HEK293 (cell line): ENCODE measurements at regions not wholly inside any gene's neighbourhood (a gene's known extent, or its start where the extent isn't known, plus 50 kb on each side); places are given as distances from the start of the nearest gene placed in this dataset.

ENCODE experiments used
- CTCF ChIA-PET: fragments of 350-600 bp; formaldehyde crosslinking; extraction: SDS; loops from one replicate; lab custom pipeline; 2021; ENCODE audit warnings: antibody characterized with exemption; lab: Yijun Ruan, JAX
- POLR2A ChIA-PET: fragments of 300-600 bp; formaldehyde crosslinking; extraction: SDS; loops from one replicate; lab custom pipeline; 2020; ENCODE audit warnings: antibody characterized with exemption, inconsistent platforms; lab: Yijun Ruan, JAX
- H3K27ac ChIP-seq: fragments of 200-500 bp; sonication (Bioruptor generic); 2 replicates; pipeline ENCODE4 v1.5.1; 2014; ENCODE audit warnings: low read depth, low read length, control low read depth, inconsistent platforms; ENCODE audit errors: extremely low read depth
- H3K36me3 ChIP-seq, 2 experiments: fragments of 200-500 bp in 1 of 2; sonication (Bioruptor generic) in 1 of 2; 1 replicate in 1 of 2; 2 replicates in 1 of 2; pipeline ENCODE4 v1.5.1; 2014 to 2017; ENCODE audit warnings: inconsistent platforms in 2 of 2, low read length in 2 of 2; ENCODE audit not compliant: control insufficient read depth in 2 of 2, insufficient read depth in 1 of 2
- H3K4me1 ChIP-seq: fragments of 200-500 bp; sonication (Bioruptor generic); 2 replicates; pipeline ENCODE4 v1.5.1; 2014; ENCODE audit warnings: mild to moderate bottlenecking, low read length, inconsistent platforms; ENCODE audit not compliant: control insufficient read depth, insufficient read depth
- H3K4me3 ChIP-seq: 2 replicates; pipeline ENCODE4 v1.5.1; 2011; ENCODE audit warnings: low read depth, mild to moderate bottlenecking, control low read depth, low read length, moderate library complexity
- H3K9me3 ChIP-seq: fragments of 200-500 bp; sonication (Bioruptor generic); 2 replicates; pipeline ENCODE4 v1.5.1; 2014; ENCODE audit warnings: low read depth, low read length, inconsistent platforms; ENCODE audit not compliant: control insufficient read depth, insufficient read depth
- GLI2 ChIP-seq: fragments of 450-650 bp; formaldehyde crosslinking; IDR thresholded peaks from 2 replicates; pipeline ENCODE4; 2017; ENCODE audit warnings: missing biosample characterization, missing genetic modification characterization, low read depth, borderline replicate concordance
- GLI4 ChIP-seq: fragments of 450-650 bp; formaldehyde crosslinking; IDR thresholded peaks from 2 replicates; pipeline ENCODE4 v1.5.1; 2016; ENCODE audit warnings: missing biosample characterization, missing genetic modification characterization
- KLF1 ChIP-seq: fragments of 450-650 bp; formaldehyde crosslinking; IDR thresholded peaks from 2 replicates; pipeline ENCODE4 v1.5.1; 2016; ENCODE audit warnings: missing biosample characterization, missing genetic modification characterization
- KLF8 ChIP-seq: fragments of 450-650 bp; formaldehyde crosslinking; IDR thresholded peaks from 2 replicates; pipeline ENCODE4 v1.5.1; 2016; ENCODE audit warnings: missing biosample characterization, missing genetic modification characterization
- OVOL3 ChIP-seq: fragments of 450-650 bp; formaldehyde crosslinking; IDR thresholded peaks from 2 replicates; pipeline ENCODE4 v1.5.1; 2016; ENCODE audit warnings: missing biosample characterization, missing genetic modification characterization
- SETDB1 ChIP-seq: IDR thresholded peaks from one replicate; pipeline ENCODE4 v1.6.1; 2017; ENCODE audit warnings: mild to moderate bottlenecking, low read length, moderate library complexity, mixed read lengths; ENCODE audit not compliant: insufficient read length
- TCF7L2 ChIP-seq: IDR thresholded peaks from 2 replicates; pipeline ENCODE4 v1.6.1; 2011; ENCODE audit warnings: low read depth, mild to moderate bottlenecking, inconsistent platforms, low read length, moderate library complexity, borderline replicate concordance
- ZFP69B ChIP-seq: fragments of 450-650 bp; formaldehyde crosslinking; IDR thresholded peaks from 2 replicates; pipeline ENCODE4 v1.5.1; 2016; ENCODE audit warnings: missing biosample characterization, missing genetic modification characterization
- ZNF157 ChIP-seq: fragments of 450-650 bp; formaldehyde crosslinking; IDR thresholded peaks from 2 replicates; pipeline ENCODE4 v1.5.1; 2016; ENCODE audit warnings: missing biosample characterization, missing genetic modification characterization
- ZNF174 ChIP-seq: fragments of 450-650 bp; formaldehyde crosslinking; IDR thresholded peaks from 2 replicates; pipeline ENCODE4 v1.5.0; 2017; ENCODE audit warnings: missing biosample characterization, mild to moderate bottlenecking, missing genetic modification characterization
- ZNF19 ChIP-seq: fragments of 450-650 bp; formaldehyde crosslinking; IDR thresholded peaks from 2 replicates; pipeline ENCODE4; 2016; ENCODE audit warnings: missing biosample characterization, missing genetic modification characterization, low read depth
- ZNF214 ChIP-seq: fragments of 450-650 bp; formaldehyde crosslinking; IDR thresholded peaks from 2 replicates; pipeline ENCODE4 v1.5.1; 2017; ENCODE audit warnings: missing biosample characterization, mild to moderate bottlenecking, missing genetic modification characterization, borderline replicate concordance
- ZNF221 ChIP-seq: fragments of 450-650 bp; formaldehyde crosslinking; IDR thresholded peaks from 2 replicates; pipeline ENCODE4 v1.5.1; 2017; ENCODE audit warnings: missing biosample characterization, missing genetic modification characterization, borderline replicate concordance
- ZNF280C ChIP-seq: fragments of 450-650 bp; formaldehyde crosslinking; IDR thresholded peaks from 2 replicates; pipeline ENCODE4 v1.5.1; 2016; ENCODE audit warnings: missing biosample characterization, missing genetic modification characterization
- ZNF341 ChIP-seq: fragments of 450-650 bp; formaldehyde crosslinking; IDR thresholded peaks from 2 replicates; pipeline ENCODE4; 2016; ENCODE audit warnings: low read depth, missing biosample characterization, missing genetic modification characterization
- ZNF354C ChIP-seq: fragments of 450-650 bp; formaldehyde crosslinking; IDR thresholded peaks from 2 replicates; pipeline ENCODE4 v1.5.1; 2016; ENCODE audit warnings: missing biosample characterization, missing genetic modification characterization, low read depth, borderline replicate concordance
- ZNF366 ChIP-seq: fragments of 450-650 bp; formaldehyde crosslinking; conservative IDR thresholded peaks from 2 replicates; pipeline ENCODE4 v1.5.1; 2016; ENCODE audit warnings: missing biosample characterization, missing genetic modification characterization
- ZNF473 ChIP-seq: fragments of 450-650 bp; formaldehyde crosslinking; IDR thresholded peaks from 2 replicates; pipeline ENCODE4 v1.5.1; 2017; ENCODE audit warnings: missing biosample characterization, missing genetic modification characterization
- ZNF544 ChIP-seq: fragments of 450-650 bp; formaldehyde crosslinking; IDR thresholded peaks from 2 replicates; pipeline ENCODE4 v1.5.0; 2017; ENCODE audit warnings: missing biosample characterization, missing genetic modification characterization
- ZNF585B ChIP-seq: fragments of 450-650 bp; formaldehyde crosslinking; IDR thresholded peaks from 2 replicates; pipeline ENCODE4 v1.5.1; 2016; ENCODE audit warnings: missing biosample characterization, missing genetic modification characterization
- ZNF677 ChIP-seq: fragments of 450-650 bp; IDR thresholded peaks from 2 replicates; pipeline ENCODE4 v1.5.0; 2018; ENCODE audit warnings: missing biosample characterization, mild to moderate bottlenecking, missing genetic modification characterization, moderate library complexity
- ZNF707 ChIP-seq: fragments of 450-650 bp; formaldehyde crosslinking; IDR thresholded peaks from 2 replicates; pipeline ENCODE4 v1.5.1; 2016; ENCODE audit warnings: missing biosample characterization, missing genetic modification characterization
- ZSCAN23 ChIP-seq: fragments of 450-650 bp; formaldehyde crosslinking; IDR thresholded peaks from 2 replicates; pipeline ENCODE4 v1.5.1; 2016; ENCODE audit warnings: missing biosample characterization, missing genetic modification characterization

- Histone ChIP-seq H3K4me1 (no peaks in the 10 kb centered on the region), H3K9me3 (no peaks in the 10 kb centered on the region), H3K36me3 (no peaks in the 10 kb centered on the region), H3K4me3 (no peak overlapping the region), H3K27ac (no peak overlapping the region)
- POLR2A ChIA-PET, result no interaction called here
- CTCF ChIA-PET, result interaction anchor here (0.6 to 1.2 kb wide), 3 partner anchors 147 to 382 kb away, joined by 3 to 5 read pairs (median 4); no protein-coding TSS in a partner anchor
- TF ChIP-seq KLF8 (tag by site-specific recombination), result no peak
- TF ChIP-seq GLI2 (tag by site-specific recombination), result no peak
- TF ChIP-seq ZNF366 (tag by site-specific recombination), result no peak
- TF ChIP-seq ZFP69B (tag by site-specific recombination), result no peak
- no peak for TF ChIP-seq ZNF341
- no peak for TF ChIP-seq ZNF544 (tag by site-specific recombination)
- TF ChIP-seq ZNF174 (tag by site-specific recombination), result no peak
These were observed 71.3 kb upstream of the PPM1B start for GRCh38 chr2:44097322-44097907.

GRCh38 chr2:44098050-44098449, 70.6 kb upstream of the PPM1B start:
- H3K4me1 ChIP-seq, result no peaks in the 10 kb centered on the region
- POLR2A ChIA-PET, result no interaction called here
- no peaks in the 10 kb centered on the region for H3K36me3 ChIP-seq
- no peaks in the 10 kb centered on the region for H3K9me3 ChIP-seq
- no peak for TF ChIP-seq ZNF280C (tag by site-specific recombination)
- TF ChIP-seq ZNF473 (tag by site-specific recombination), result no peak
- no peak for TF ChIP-seq ZNF707 (tag by site-specific recombination)
- no peak for TF ChIP-seq ZSCAN23 (tag by site-specific recombination)
- CTCF ChIA-PET, result interaction anchor here (0.6 to 1.2 kb wide), 4 partner anchors 11 to 381 kb away, joined by 3 to 5 read pairs (median 4); no protein-coding TSS in a partner anchor
- no peak overlapping the region for H3K4me3 ChIP-seq
- H3K27ac ChIP-seq, result no peak overlapping the region

GRCh38 chr2:44098891-44099290, 69.8 kb upstream of the PPM1B start:
- Histone ChIP-seq H3K36me3 (no peaks in the 10 kb centered on the region), H3K4me3 (no peak overlapping the region), H3K4me1 (no peaks in the 10 kb centered on the region), H3K27ac (no peak overlapping the region), H3K9me3 (no peaks in the 10 kb centered on the region)
- POLR2A ChIA-PET, result no interaction called here
- CTCF ChIA-PET, result interaction anchor here (1.2 kb wide), 1 partner anchor 12 kb away, joined by 5 read pairs; no protein-coding TSS in a partner anchor
- no peak for TF ChIP-seq ZNF677 (tag by site-specific recombination)
- TF ChIP-seq ZNF221 (tag by site-specific recombination), result no peak
- no peak for TF ChIP-seq SETDB1
- TF ChIP-seq OVOL3 (tag by site-specific recombination), result no peak
- TF ChIP-seq ZNF366 (tag by site-specific recombination), result no peak
- no peak for TF ChIP-seq ZNF19 (tag by site-specific recombination)
- no peak for TF ChIP-seq ZNF214
- no peak for TF ChIP-seq KLF8 (tag by site-specific recombination)
- TF ChIP-seq TCF7L2, result no peak
- no peak for TF ChIP-seq ZNF354C
- no peak for TF ChIP-seq GLI4
- no peak for TF ChIP-seq ZNF585B
- TF ChIP-seq KLF1 (tag by site-specific recombination), result no peak
- no peak for TF ChIP-seq ZNF157
